Thyroid gland (tissue), 4 donors: ENCODE measurements at regions not wholly inside any gene's neighbourhood (a gene's known extent, or its start where the extent isn't known, plus 50 kb on each side); places are given as distances from the start of the nearest gene placed in this dataset.

ENCODE experiments used
- CTCF ChIP-seq, 6 experiments: fragments of 200-600 bp in 3 of 6; fragments of 450-650 bp in 3 of 6; sonication (generic) in 3 of 6; IDR thresholded peaks; one replicate each; pipeline ENCODE4 v1.5.1; 2016 to 2019; ENCODE audit warnings: antibody characterized with exemption in 6 of 6, mild to moderate bottlenecking in 2 of 6, inconsistent platforms in 1 of 6, moderate library complexity in 1 of 6
- POLR2A ChIP-seq, 2 donors: fragments of 450-650 bp; IDR thresholded peaks; one replicate each; pipeline ENCODE4 v1.6.1; 2017; ENCODE audit warnings: antibody characterized with exemption in 2 of 2, mild to moderate bottlenecking in 2 of 2, moderate library complexity in 1 of 2

GRCh38 chr10:108840944-108841343, 1082.4 kb downstream of the XPNPEP1 start:
- TF ChIP-seq CTCF (IDR thresholded peaks at IDR 0.05): no peak
- no peak for TF ChIP-seq POLR2A (IDR thresholded peaks at IDR 0.05)
